Karpas-422 (cell line): ENCODE measurements at regions not wholly inside any gene's neighbourhood (a gene's known extent, or its start where the extent isn't known, plus 50 kb on each side); places are given as distances from the start of the nearest gene placed in this dataset.

Experiments
- DNase-seq: peaks from one replicate; pipeline ENCODE4 v3.0.0-alpha.2; 2015
- H2AFZ ChIP-seq: fragments of 200-600 bp; sonication (generic); 2 replicates; pipeline ENCODE4 v1.6.1; 2014; ENCODE audit warnings: antibody characterized with exemption, low read length, mixed read lengths
- H3K27ac ChIP-seq: fragments of 200-600 bp; sonication (generic); 2 replicates; pipeline ENCODE4 v1.5.1; 2014; ENCODE audit warnings: mild to moderate bottlenecking, low read length, moderate library complexity
- H3K27me3 ChIP-seq: fragments of 200-600 bp; sonication (generic); 2 replicates; pipeline ENCODE4 v1.6.1; 2014; ENCODE audit warnings: low read length, mixed read lengths
- H3K36me3 ChIP-seq: fragments of 200-600 bp; sonication (generic); 2 replicates; pipeline ENCODE4 v1.6.1; 2014; ENCODE audit warnings: low read length, mixed read lengths; ENCODE audit not compliant: insufficient read depth
- H3K4me1 ChIP-seq: fragments of 200-600 bp; sonication (generic); 2 replicates; pipeline ENCODE4 v1.6.1; 2014; ENCODE audit warnings: mild to moderate bottlenecking, low read length, mixed read lengths
- H3K4me2 ChIP-seq: fragments of 200-600 bp; sonication (generic); 2 replicates; pipeline ENCODE4 v1.6.1; 2014; ENCODE audit warnings: low read length, low read depth, mild to moderate bottlenecking; ENCODE audit not compliant: poor library complexity, severe bottlenecking
- H3K4me3 ChIP-seq: fragments of 200-600 bp; sonication (generic); 2 replicates; pipeline ENCODE4 v1.5.1; 2014; ENCODE audit warnings: mild to moderate bottlenecking, antibody characterized with exemption, low read length, mixed read lengths
- H3K79me2 ChIP-seq: fragments of 200-600 bp; sonication (generic); 2 replicates; pipeline ENCODE4 v1.6.1; 2014; ENCODE audit warnings: mild to moderate bottlenecking, low read length, mixed read lengths
- H3K9ac ChIP-seq: fragments of 200-600 bp; sonication (generic); 2 replicates; pipeline ENCODE4 v1.6.0; 2014; ENCODE audit warnings: low read length
- H3K9me2 ChIP-seq: fragments of 200-600 bp; sonication (generic), shearing (Covaris generic); replicated peaks from 2 replicates; pipeline ENCODE4 v1.6.0; 2014; ENCODE audit warnings: mild to moderate bottlenecking, low read length, moderate library complexity; ENCODE audit not compliant: insufficient read depth
- H3K9me3 ChIP-seq: fragments of 300-700, 200-600 bp; sonication (generic); 2 replicates; pipeline ENCODE4 v1.6.1; 2014; ENCODE audit warnings: low read length, mixed read lengths
- H4K20me1 ChIP-seq: fragments of 200-600 bp; sonication (generic); 2 replicates; pipeline ENCODE4 v1.6.1; 2014; ENCODE audit warnings: mild to moderate bottlenecking, antibody characterized with exemption, low read length, low read depth; ENCODE audit not compliant: insufficient read depth

DNA sequence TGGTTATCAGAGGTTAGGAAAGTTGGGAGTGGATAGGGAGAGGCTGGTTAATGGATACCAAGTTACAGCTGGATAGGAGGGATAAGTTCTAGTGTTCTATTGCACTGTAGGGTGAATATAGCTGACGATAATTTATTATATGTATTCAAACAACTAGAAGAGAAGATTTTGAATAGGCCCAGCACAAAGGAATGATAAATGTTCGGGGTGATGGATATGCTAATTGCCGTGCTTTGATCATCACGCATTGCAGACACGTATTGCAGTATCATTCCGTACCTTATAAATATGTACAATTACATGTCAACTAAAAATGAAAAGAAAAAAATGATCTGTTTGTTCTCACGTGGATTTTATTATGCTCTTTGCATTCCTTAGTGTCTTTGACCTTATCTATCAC lies 369.2 kb upstream of the PKDCC start:
- DNase-seq = no peak
- no peak overlapping the region for H3K27ac ChIP-seq
- H3K9me3 ChIP-seq = no peaks in the 10 kb centered on the region
- no peaks in the 10 kb centered on the region for H4K20me1 ChIP-seq
- H3K9ac ChIP-seq = no peak overlapping the region
- H3K4me1 ChIP-seq = no peaks in the 10 kb centered on the region
- no peaks in the 10 kb centered on the region for H3K9me2 ChIP-seq
- no peaks in the 10 kb centered on the region for H3K27me3 ChIP-seq
- no peak overlapping the region for H3K4me2 ChIP-seq
- H3K36me3 ChIP-seq = no peaks in the 10 kb centered on the region
- no peaks in the 10 kb centered on the region for H3K79me2 ChIP-seq
- no peak overlapping the region for H3K4me3 ChIP-seq
- no peak overlapping the region for H2AFZ ChIP-seq

DNA sequence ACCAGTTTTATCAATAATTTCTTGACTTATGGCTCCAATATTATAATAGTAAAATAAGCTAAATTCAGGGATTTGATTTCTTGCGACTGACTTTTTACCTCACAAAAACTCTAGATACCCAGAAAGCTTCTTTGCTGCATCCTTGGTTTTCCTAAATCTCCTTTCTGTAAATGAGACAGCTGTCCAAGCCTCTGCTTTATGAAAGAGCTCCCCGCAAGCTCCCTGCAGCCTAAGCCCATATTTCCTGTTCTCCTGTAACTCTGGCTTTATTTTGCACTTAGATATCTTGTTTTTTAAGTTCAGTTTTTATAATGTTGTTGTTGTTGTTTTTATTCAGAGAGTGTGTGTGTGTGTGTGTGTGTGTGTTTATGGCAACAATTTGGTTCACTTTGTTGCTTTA lies 361.7 kb upstream of the PKDCC start:
- H4K20me1 ChIP-seq = no peaks in the 10 kb centered on the region
- no peaks in the 10 kb centered on the region for H3K79me2 ChIP-seq
- H3K9ac ChIP-seq = no peak overlapping the region
- no peak overlapping the region for H2AFZ ChIP-seq
- H3K36me3 ChIP-seq = no peaks in the 10 kb centered on the region
- no peak overlapping the region for H3K27ac ChIP-seq
- H3K4me3 ChIP-seq = no peak overlapping the region
- no peak for DNase-seq
- no peaks in the 10 kb centered on the region for H3K4me1 ChIP-seq
- H3K9me3 ChIP-seq = no peaks in the 10 kb centered on the region
- H3K9me2 ChIP-seq = no peaks in the 10 kb centered on the region
- H3K4me2 ChIP-seq = no peak overlapping the region
- H3K27me3 ChIP-seq = no peaks in the 10 kb centered on the region

DNA sequence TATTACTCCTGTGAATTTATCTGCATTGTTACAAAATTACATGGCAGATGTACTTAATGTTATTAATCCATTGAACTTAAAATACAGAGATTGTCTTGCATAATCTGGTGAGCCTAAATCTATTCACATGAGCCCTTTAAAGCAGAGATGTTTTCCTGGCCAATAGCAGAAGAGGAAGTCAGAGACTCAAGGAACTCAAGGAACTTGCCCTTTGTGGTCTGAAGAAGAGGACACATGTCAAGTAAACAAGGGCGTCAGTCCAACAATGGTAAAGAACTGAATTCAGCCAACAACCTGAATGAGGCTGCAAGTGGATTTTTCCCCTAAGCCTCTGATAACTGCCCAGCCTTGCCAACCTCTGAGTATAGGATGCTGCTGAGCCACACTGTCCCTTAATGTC lies 356.3 kb upstream of the PKDCC start:
- H3K36me3 ChIP-seq = no peaks in the 10 kb centered on the region
- no peak overlapping the region for H3K4me3 ChIP-seq
- H3K9me2 ChIP-seq = no peaks in the 10 kb centered on the region
- H3K79me2 ChIP-seq = no peaks in the 10 kb centered on the region
- H3K4me2 ChIP-seq = no peak overlapping the region
- H4K20me1 ChIP-seq = no peaks in the 10 kb centered on the region
- H3K9me3 ChIP-seq = no peaks in the 10 kb centered on the region
- no peak overlapping the region for H3K9ac ChIP-seq
- no peak overlapping the region for H2AFZ ChIP-seq
- DNase-seq = no peak
- H3K27ac ChIP-seq = no peak overlapping the region
- no peaks in the 10 kb centered on the region for H3K4me1 ChIP-seq
- H3K27me3 ChIP-seq = no peaks in the 10 kb centered on the region

DNA sequence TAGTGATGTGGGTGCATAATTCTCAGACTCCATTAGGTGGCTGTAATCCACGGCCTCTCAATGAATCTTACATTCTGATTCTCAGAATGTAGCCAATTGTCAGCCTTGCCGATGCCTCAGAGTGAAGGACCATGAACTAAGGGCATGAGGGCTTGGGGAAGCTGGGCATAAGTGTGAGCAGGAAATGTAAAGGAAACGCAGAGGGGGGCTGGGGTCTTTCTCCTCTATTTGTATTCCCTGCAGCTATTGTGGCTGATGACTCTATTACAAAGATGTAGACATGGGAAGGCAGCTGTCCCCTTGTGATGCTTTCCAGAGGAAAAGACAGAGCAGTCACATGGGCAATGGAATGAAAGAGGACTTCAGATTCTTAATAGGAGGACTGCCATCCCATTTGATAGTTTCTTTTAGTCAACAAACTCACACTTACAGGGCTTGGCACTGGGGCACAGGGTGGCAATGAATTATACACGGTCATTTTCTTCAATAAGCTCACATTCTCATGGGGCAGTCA lies 353.2 kb upstream of the PKDCC start:
- Histone ChIP-seq H3K27ac (no peak overlapping the region), H3K79me2 (no peaks in the 10 kb centered on the region), H3K9ac (no peak overlapping the region), H3K9me2 (no peaks in the 10 kb centered on the region), H3K27me3 (no peaks in the 10 kb centered on the region), H3K36me3 (no peaks in the 10 kb centered on the region), H3K4me2 (no peak overlapping the region), H4K20me1 (no peaks in the 10 kb centered on the region), H3K4me3 (no peak overlapping the region), H2AFZ (no peak overlapping the region), H3K9me3 (no peaks in the 10 kb centered on the region), H3K4me1 (no peaks in the 10 kb centered on the region)
- DNase-seq = no peak

DNA sequence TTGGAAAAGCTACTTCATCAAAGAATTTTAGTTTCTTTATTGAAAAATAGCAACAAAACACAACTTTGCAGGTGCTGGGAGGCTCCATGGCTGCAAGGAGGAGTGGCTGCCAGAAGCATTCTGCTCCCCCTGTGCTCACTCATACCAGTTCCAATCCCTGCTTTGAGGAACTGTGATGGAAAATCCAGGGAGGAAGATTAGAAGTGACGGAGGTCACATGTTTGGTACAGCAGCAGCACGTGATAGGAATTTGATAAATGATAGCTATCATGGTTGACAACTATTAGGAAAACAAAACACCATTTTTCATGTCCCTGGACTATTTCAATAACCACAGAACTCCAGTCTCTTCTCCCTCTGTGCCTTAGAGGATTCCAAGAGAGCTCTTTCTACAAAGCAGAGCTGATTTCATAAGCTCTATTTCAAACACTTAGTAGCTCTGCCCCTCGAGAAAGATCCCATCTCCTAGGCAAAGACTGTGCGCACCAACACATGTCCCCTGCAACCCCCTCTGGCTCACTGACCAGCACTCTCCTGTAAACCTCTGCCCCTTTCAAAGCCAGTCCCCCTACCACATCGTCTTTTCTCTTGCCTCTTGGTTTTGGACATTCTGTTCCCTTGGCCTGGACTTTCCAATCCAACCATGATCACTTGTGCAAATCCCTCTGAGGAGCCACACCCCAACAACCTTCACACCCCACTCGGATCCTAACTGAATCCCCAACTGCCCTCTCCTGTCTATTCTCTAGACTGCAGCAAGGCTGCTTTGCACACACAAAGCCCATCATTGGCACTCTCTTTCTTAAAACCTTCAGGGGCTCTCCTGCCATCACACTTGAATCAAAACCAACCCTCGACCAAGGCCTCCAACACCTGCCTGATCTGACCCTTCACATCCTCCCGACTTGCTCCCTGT lies 352.4 kb upstream of the PKDCC start:
- H3K4me3 ChIP-seq = no peak overlapping the region
- no peaks in the 10 kb centered on the region for H3K9me2 ChIP-seq
- H3K4me2 ChIP-seq = no peak overlapping the region
- H3K27me3 ChIP-seq = no peaks in the 10 kb centered on the region
- no peak overlapping the region for H2AFZ ChIP-seq
- no peaks in the 10 kb centered on the region for H4K20me1 ChIP-seq
- no peak for DNase-seq
- no peaks in the 10 kb centered on the region for H3K36me3 ChIP-seq
- no peak overlapping the region for H3K27ac ChIP-seq
- no peaks in the 10 kb centered on the region for H3K4me1 ChIP-seq
- no peak overlapping the region for H3K9ac ChIP-seq
- H3K79me2 ChIP-seq = no peaks in the 10 kb centered on the region
- H3K9me3 ChIP-seq = no peaks in the 10 kb centered on the region

DNA sequence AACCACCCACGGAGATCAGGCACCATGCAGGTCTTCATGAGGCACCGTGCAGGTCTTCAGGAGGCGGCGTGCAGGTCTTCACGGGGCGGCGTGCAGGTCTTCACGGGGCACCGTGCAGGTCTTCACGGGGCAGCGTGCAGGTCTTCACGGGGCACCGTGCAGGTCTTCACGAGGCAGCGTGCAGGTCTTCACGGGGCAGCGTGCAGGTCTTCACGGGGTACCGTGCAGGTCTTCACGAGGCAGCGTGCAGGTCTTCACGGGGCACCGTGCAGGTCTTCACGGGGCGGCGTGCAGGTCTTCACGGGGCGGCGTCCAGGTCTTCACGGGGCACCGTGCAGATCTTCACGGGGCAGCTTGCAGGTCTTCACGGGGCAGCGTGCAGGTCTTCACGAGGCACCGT lies 350.4 kb upstream of the PKDCC start:
- H3K9ac ChIP-seq = no peak overlapping the region
- DNase-seq = no peak

DNA sequence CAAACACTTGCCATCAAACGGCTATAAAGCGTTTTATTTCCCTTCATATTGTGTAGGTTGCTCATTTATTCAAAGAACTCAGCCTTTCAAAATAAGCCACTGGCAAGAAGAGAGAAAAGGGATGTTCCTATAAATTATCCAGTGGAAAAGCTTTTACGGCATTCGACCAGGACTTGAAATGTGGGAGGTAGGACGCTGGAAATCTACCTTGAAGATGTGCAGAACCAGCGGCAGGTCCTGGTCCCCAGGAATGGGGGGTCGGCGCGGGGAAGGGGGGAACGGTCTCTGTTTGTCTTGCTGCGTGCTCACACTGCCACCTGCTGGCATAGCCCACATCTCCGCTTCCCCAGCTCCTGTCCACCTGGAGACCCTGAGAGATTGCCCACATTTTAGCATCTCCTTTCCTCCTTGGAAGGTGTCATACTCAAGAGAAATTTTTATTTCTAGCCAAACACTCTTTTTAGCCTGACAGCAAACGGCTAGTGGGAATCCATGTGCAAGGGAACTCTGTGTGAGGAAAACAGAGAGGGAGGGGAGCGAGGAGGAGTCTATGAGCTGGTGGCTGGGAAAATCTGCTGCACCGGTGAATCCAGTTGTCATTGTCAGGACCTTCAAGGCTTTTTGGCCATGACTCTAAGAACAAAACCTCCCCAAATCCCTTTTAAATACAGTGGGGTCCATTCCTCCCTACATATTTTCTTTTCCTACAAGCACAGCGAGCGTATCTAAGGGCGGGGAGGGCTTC lies 349.0 kb upstream of the PKDCC start:
- no peak overlapping the region for H3K27ac ChIP-seq
- no peaks in the 10 kb centered on the region for H3K9me2 ChIP-seq
- no peaks in the 10 kb centered on the region for H3K79me2 ChIP-seq

More for the DNA sequence above, 350.4 kb upstream of the PKDCC start:
- no peak overlapping the region for H3K4me2 ChIP-seq
- H4K20me1 ChIP-seq = no peaks in the 10 kb centered on the region
- H3K4me3 ChIP-seq = no peak overlapping the region
- no peak overlapping the region for H2AFZ ChIP-seq
- no peaks in the 10 kb centered on the region for H3K79me2 ChIP-seq
- H3K36me3 ChIP-seq = no peaks in the 10 kb centered on the region
- no peaks in the 10 kb centered on the region for H3K9me3 ChIP-seq
- H3K27me3 ChIP-seq = no peaks in the 10 kb centered on the region
- no peaks in the 10 kb centered on the region for H3K9me2 ChIP-seq
- H3K4me1 ChIP-seq = no peaks in the 10 kb centered on the region
- no peak overlapping the region for H3K27ac ChIP-seq

DNA sequence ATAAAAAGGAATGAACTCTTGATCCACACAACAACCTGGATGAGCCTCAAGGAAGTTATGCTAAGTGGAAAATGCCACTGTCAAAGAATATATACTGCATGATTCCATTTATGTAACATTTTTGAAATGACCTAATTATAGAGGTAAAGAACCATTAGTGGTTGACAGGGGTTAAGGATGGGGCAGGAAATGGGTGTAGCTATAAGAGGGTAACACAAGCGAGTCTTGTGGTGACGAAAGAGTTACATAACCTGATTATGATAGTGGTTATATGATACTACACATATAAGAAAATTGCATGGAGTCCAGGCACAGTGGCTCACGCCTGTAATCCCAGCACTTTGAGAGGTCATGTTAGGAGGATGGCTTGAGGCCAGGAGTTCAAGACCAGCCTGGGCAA lies 346.6 kb upstream of the PKDCC start:
- no peak overlapping the region for H3K9ac ChIP-seq

More for the DNA sequence above, 349.0 kb upstream of the PKDCC start:
- H4K20me1 ChIP-seq = no peaks in the 10 kb centered on the region
- no peaks in the 10 kb centered on the region for H3K36me3 ChIP-seq
- H3K4me2 ChIP-seq = no peak overlapping the region
- no peaks in the 10 kb centered on the region for H3K27me3 ChIP-seq
- no peak overlapping the region for H3K4me3 ChIP-seq
- no peaks in the 10 kb centered on the region for H3K9me3 ChIP-seq
- DNase-seq = peak; percentile 72
- H3K4me1 ChIP-seq = no peaks in the 10 kb centered on the region
- no peak overlapping the region; the same call in 1 of the 2 replicates for H2AFZ ChIP-seq
- H3K9ac ChIP-seq = no peak overlapping the region

More for the DNA sequence above, 346.6 kb upstream of the PKDCC start:
- Histone ChIP-seq H3K79me2 (no peaks in the 10 kb centered on the region), H3K4me1 (no peaks in the 10 kb centered on the region), H3K27me3 (no peaks in the 10 kb centered on the region), H3K4me3 (no peak overlapping the region), H4K20me1 (no peaks in the 10 kb centered on the region), H3K36me3 (no peaks in the 10 kb centered on the region), H2AFZ (no peak overlapping the region), H3K27ac (no peak overlapping the region), H3K9me2 (no peaks in the 10 kb centered on the region), H3K4me2 (no peak overlapping the region), H3K9me3 (no peaks in the 10 kb centered on the region)
- DNase-seq = no peak
